IMR-90 (cell line): ENCODE measurements at regions not wholly inside any gene's neighbourhood (a gene's known extent, or its start where the extent isn't known, plus 50 kb on each side); places are given as distances from the start of the nearest gene placed in this dataset.

Experiments
- ATAC-seq: fragments of 200-7000 bp; cut with Tn5 transposase; 2 replicates; pipeline ENCODE4 v1.9.1; 2020; ENCODE audit warnings: low read depth, mild to moderate bottlenecking, moderate library complexity
- BruUV-seq: library from RNA; stranded (reverse); fragments of 400-500 nt; replicated peaks from 2 replicates; lab custom pipeline; 2021; lab: Mats Ljungman, UMichigan
- CTCF ChIA-PET: fragments of 300-600 bp; formaldehyde crosslinking; extraction: SDS; loops from one replicate; lab custom pipeline; 2021; ENCODE audit warnings: antibody characterized with exemption; lab: Yijun Ruan, JAX
- POLR2A ChIA-PET: fragments of 300-600 bp; sonication (Branson Sonifier 250); formaldehyde crosslinking; loops from one replicate; lab custom pipeline; 2022; ENCODE audit warnings: antibody characterized with exemption; ENCODE audit not compliant: unreplicated experiment; lab: Charles Lee
- DNase-seq: peaks from one replicate; pipeline ENCODE4 v3.0.0; 2013
- H2AFZ ChIP-seq: replicated peaks from 2 replicates; pipeline ENCODE3; 2013; ENCODE audit warnings: low read length, mild to moderate bottlenecking; ENCODE audit not compliant: poor library complexity
- H2AK5ac ChIP-seq: 2 replicates; pipeline ENCODE4 v1.6.1; 2013; ENCODE audit warnings: low read depth, low read length, inconsistent platforms
- H2AK9ac ChIP-seq: replicated peaks from 2 replicates; pipeline ENCODE3; 2013; ENCODE audit warnings: mild to moderate bottlenecking, low read depth, low read length, moderate library complexity; ENCODE audit not compliant: poor library complexity
- H2BK120ac ChIP-seq: 2 replicates; pipeline ENCODE4 v1.6.1; 2013; ENCODE audit warnings: low read depth, low read length, inconsistent platforms
- H2BK15ac ChIP-seq: 3 replicates; pipeline ENCODE4 v1.6.1; 2013; ENCODE audit warnings: low read depth, low read length, inconsistent platforms
- H2BK20ac ChIP-seq: 2 replicates; pipeline ENCODE4 v1.6.1; 2013; ENCODE audit warnings: low read depth, mild to moderate bottlenecking, inconsistent platforms, low read length, moderate library complexity
- H2BK5ac ChIP-seq: 2 replicates; pipeline ENCODE4 v1.6.1; 2013; ENCODE audit warnings: mild to moderate bottlenecking, low read depth, low read length, inconsistent platforms; ENCODE audit not compliant: poor library complexity, severe bottlenecking
- H3K14ac ChIP-seq: replicated peaks from 2 replicates; pipeline ENCODE4 v1.6.1; 2013; ENCODE audit warnings: low read depth, low read length, inconsistent platforms
- H3K18ac ChIP-seq: 2 replicates; pipeline ENCODE4 v1.6.1; 2013; ENCODE audit warnings: low read depth, low read length, control low read depth
- H3K23ac ChIP-seq: 2 replicates; pipeline ENCODE4 v1.6.1; 2013; ENCODE audit warnings: low read depth, low read length, inconsistent platforms
- H3K27ac ChIP-seq: 2 replicates; pipeline ENCODE4 v1.5.1; 2013; ENCODE audit warnings: mild to moderate bottlenecking, control low read depth, low read length; ENCODE audit not compliant: insufficient read depth
- H3K27me3 ChIP-seq: 2 replicates; pipeline ENCODE4 v1.6.1; 2013; ENCODE audit warnings: low read length; ENCODE audit not compliant: control insufficient read depth, insufficient read depth
- H3K36me3 ChIP-seq: 2 replicates; pipeline ENCODE4 v1.6.1; 2013; ENCODE audit warnings: low read length, mixed read lengths; ENCODE audit not compliant: control insufficient read depth, insufficient read depth
- H3K4ac ChIP-seq: 2 replicates; pipeline ENCODE4 v1.6.1; 2013; ENCODE audit warnings: low read depth, low read length, inconsistent platforms
- H3K4me1 ChIP-seq: 2 replicates; pipeline ENCODE4 v1.6.1; 2013; ENCODE audit warnings: low read length, mixed read lengths; ENCODE audit not compliant: control insufficient read depth, insufficient read depth
- H3K4me2 ChIP-seq: 2 replicates; pipeline ENCODE4 v1.6.1; 2013; ENCODE audit warnings: low read depth, mild to moderate bottlenecking, control low read depth, low read length, moderate library complexity
- H3K4me3 ChIP-seq: 2 replicates; pipeline ENCODE4 v1.5.1; 2013; ENCODE audit warnings: low read depth, mild to moderate bottlenecking, control low read depth, low read length, moderate library complexity; ENCODE audit not compliant: insufficient read depth
- H3K56ac ChIP-seq: 2 replicates; pipeline ENCODE4 v1.6.1; 2013; ENCODE audit warnings: low read length, inconsistent platforms; ENCODE audit not compliant: insufficient read depth; ENCODE audit errors: extremely low read depth
- H3K79me1 ChIP-seq, 2 experiments: 2 replicates each; pipeline ENCODE4 v1.6.1; 2013; ENCODE audit warnings: low read length in 2 of 2, inconsistent platforms in 1 of 2, low read depth in 1 of 2
- H3K9ac ChIP-seq: 2 replicates; pipeline ENCODE4 v1.6.1; 2013; ENCODE audit warnings: low read depth, low read length, control low read depth
- H3K9me1 ChIP-seq: 2 replicates; pipeline ENCODE4 v1.6.1; 2013; ENCODE audit warnings: low read length, inconsistent platforms; ENCODE audit not compliant: insufficient read depth
- H3K9me3 ChIP-seq: 2 replicates; pipeline ENCODE4 v1.6.1; 2013; ENCODE audit warnings: low read length; ENCODE audit not compliant: control insufficient read depth, insufficient read depth
- H4K20me1 ChIP-seq: 2 replicates; pipeline ENCODE4 v1.6.1; 2013; ENCODE audit warnings: low read length, inconsistent platforms; ENCODE audit not compliant: insufficient read depth
- H4K5ac ChIP-seq: 2 replicates; pipeline ENCODE4 v1.6.1; 2013; ENCODE audit warnings: mild to moderate bottlenecking, low read depth, low read length, control low read depth
- H4K8ac ChIP-seq, 2 experiments: 2 replicates each; pipeline ENCODE4 v1.6.1; 2013; ENCODE audit warnings: low read depth in 2 of 2, low read length in 2 of 2, control low read depth in 1 of 2, inconsistent platforms in 1 of 2
- H4K91ac ChIP-seq: 2 replicates; pipeline ENCODE4 v1.6.1; 2013; ENCODE audit warnings: low read depth, low read length, inconsistent platforms; ENCODE audit not compliant: insufficient read depth
- BHLHE40 ChIP-seq: fragments of 150-350 bp; IDR thresholded peaks from 2 replicates; pipeline ENCODE4 v1.6.1; 2016; ENCODE audit warnings: mild to moderate bottlenecking, low read depth, low read length
- ELK1 ChIP-seq: fragments of 150-350 bp; IDR thresholded peaks from 2 replicates; pipeline ENCODE4 v1.6.1; 2016; ENCODE audit warnings: low read depth, mild to moderate bottlenecking, low read length, moderate library complexity, borderline replicate concordance
- MAFK ChIP-seq: IDR thresholded peaks from 2 replicates; pipeline ENCODE4 v1.6.1; 2012; ENCODE audit warnings: low read depth, low read length, improper control_type of control experiment
- MXI1 ChIP-seq: IDR thresholded peaks from 2 replicates; pipeline ENCODE4 v1.6.1; 2012; ENCODE audit warnings: low read depth, mild to moderate bottlenecking, low read length, moderate library complexity, borderline replicate concordance
- NFE2L2 ChIP-seq: fragments of 150-350 bp; IDR thresholded peaks from 2 replicates; pipeline ENCODE4 v1.6.1; 2016; ENCODE audit warnings: low read depth, mild to moderate bottlenecking, low read length
- SMC3 ChIP-seq: fragments of 150-350 bp; IDR thresholded peaks from 2 replicates; pipeline ENCODE4 v1.6.1; 2016; ENCODE audit warnings: low read depth, mild to moderate bottlenecking, antibody characterized with exemption, low read length, moderate library complexity
- WGBS, 2 experiments: methylation state at CpG; one replicate each; pipeline versions ENCODE4 v1.1.5 to v1.1.7; 2013; ENCODE audit warnings: missing lambda C conversion rate in 2 of 2; ENCODE audit not compliant: insufficient read length in 1 of 2; ENCODE audit errors: extremely low coverage in 2 of 2; 5-methylcytosine and 5-hydroxymethylcytosine counted together
- dilution Hi-C: fragments of 300-500 bp; cut with HindIII; formaldehyde crosslinking; loops from one replicate; pipeline ENCODE4 v1.14.3; 2018; ENCODE audit warnings: low sequenced_read_pairs; ENCODE audit not compliant: unreplicated experiment
- in situ Hi-C: fragments of 300-500 bp; cut with MboI; formaldehyde crosslinking; loops from 3 replicates; pipeline ENCODE4 v1.14.3; 2019; ENCODE audit warnings: low sequenced_read_pairs, inconsistent platforms, mixed read lengths
- intact Hi-C: fragments of 100-400 bp; cut with micrococcal nuclease; formaldehyde crosslinking; loops from 2 replicates; pipeline ENCODE4 v1.10.0; 2022

GRCh38 chr12:111031916-111032590, 111.7 kb upstream of the MYL2 start:
- Histone ChIP-seq H2BK15ac (no peak overlapping the region), H3K27ac (no peak overlapping the region), H4K91ac (no peak overlapping the region), H4K8ac (no peak overlapping the region), H3K27me3 (peaks cover 43% of the 10 kb centered on the region), H3K23ac (no peak overlapping the region), H4K20me1 (no peaks in the 10 kb centered on the region), H3K9me1 (no peaks in the 10 kb centered on the region), H3K4me2 (no peak overlapping the region), H2BK20ac (no peak overlapping the region), H2AFZ (no peak overlapping the region), H3K14ac (no peak overlapping the region), H3K18ac (no peak overlapping the region), H2BK5ac (no peak overlapping the region), H2BK120ac (no peak overlapping the region), H3K36me3 (no peaks in the 10 kb centered on the region), H3K4ac (no peak overlapping the region), H3K79me1 (no peaks in the 10 kb centered on the region), H3K9ac (no peak overlapping the region), H3K4me1 (no peaks in the 10 kb centered on the region), H2AK5ac (no peak overlapping the region), H3K56ac (no peak overlapping the region), H4K5ac (no peak overlapping the region), H3K9me3 (no peaks in the 10 kb centered on the region), H2AK9ac (no peak overlapping the region), H3K4me3 (no peak overlapping the region)
- dilution Hi-C loops (no loop called here), intact Hi-C loops (no loop called here), in situ Hi-C loops (no loop called here)
- DNase-seq, result no peak
- ChIA-PET CTCF (no interaction called here), POLR2A (no interaction called here)
- TF ChIP-seq NFE2L2 (no peak), ELK1 (no peak), SMC3 (no peak), BHLHE40 (no peak), MXI1 (no peak), MAFK (no peak)
- no TSS peak for BruUV-seq
- WGBS, 2 experiments, result no CpG with 5 or more reads among the region's 8 CpGs
- no peak for ATAC-seq
